ENCODE measurements at regions not wholly inside any gene's neighbourhood (a gene's known extent, or its start where the extent isn't known, plus 50 kb on each side); places are given as distances from the start of the nearest gene placed in this dataset.

GRCh38 chr13:70222926-70223325 is 114.7 kb upstream of the KLHL1 start:
- dilution Hi-C loops (cut with MboI; ENCODE audit: extremely low pct_ligation_motif_present, low sequenced_read_pairs) (no loop called here), intact Hi-C loops (cut with micrococcal nuclease) (no loop called here)
- no peak overlapping the region for H3K4me3 ChIP-seq (replicated peaks in 1 of 3; ENCODE audit: insufficient read depth in 1 of 3, low read depth in 1 of 3, low read length in 3 of 3)
- H3K4me2 ChIP-seq (ENCODE audit: insufficient read depth, low read length), result no peak overlapping the region
- H3K27ac ChIP-seq (ENCODE audit: insufficient read depth, low read depth, low read length), result no peak overlapping the region
- no peak overlapping the region for H2AFZ ChIP-seq (ENCODE audit: low read depth, low read length)
- FAIRE-seq (no peak), DNase-seq (ENCODE audit: low read depth, low spot score) (no peak)
- no peaks in the 10 kb centered on the region for H4K20me1 ChIP-seq (replicated peaks; ENCODE audit: control insufficient read depth, extremely low read depth, insufficient read depth, low read length)
- H3K9ac ChIP-seq (replicated peaks; ENCODE audit: extremely low read depth, insufficient read depth, low read length), result no peak overlapping the region
- no peaks in the 10 kb centered on the region for H3K27me3 ChIP-seq (ENCODE audit: control insufficient read depth in 2 of 2, insufficient read depth in 2 of 2, low read length in 2 of 2)
- H3K9me3 ChIP-seq (replicated peaks; ENCODE audit: control insufficient read depth, insufficient read depth, low read length), result no peaks in the 10 kb centered on the region
- no TSS peak for BruUV-seq (replicated peaks)
- ChIA-PET CTCF (no interaction called here), POLR2A (no interaction called here)
- no peaks in the 10 kb centered on the region for H3K4me1 ChIP-seq (ENCODE audit: control insufficient read depth, extremely low read depth, insufficient read depth, low read length)
- H3K79me2 ChIP-seq (ENCODE audit: control insufficient read depth, insufficient read depth, low read length), result no peaks in the 10 kb centered on the region
- TF ChIP-seq FOS (IDR thresholded peaks at IDR 0.05; ENCODE audit: borderline replicate concordance, insufficient read depth, low read length) (no peak), GATA2 (IDR thresholded peaks at IDR 0.05; ENCODE audit: insufficient read depth, insufficient read length, low read depth, low read length) (no peak), JUN (IDR thresholded peaks at IDR 0.05; ENCODE audit: borderline replicate concordance, insufficient read depth, insufficient read length, low read depth) (no peak), MYC (IDR thresholded peaks at IDR 0.05; ENCODE audit: low read depth, low read length) (no peak), POLR2AphosphoS5 (IDR thresholded peaks at IDR 0.05; ENCODE audit: insufficient read depth, low read depth, low read length) (no peak), CTCF (IDR thresholded peaks at IDR 0.05; ENCODE audit: extremely low read depth in 1 of 2, insufficient read depth in 1 of 2, low read depth in 1 of 2, low read length in 2 of 2) (no peak), EZH2 (IDR thresholded peaks at IDR 0.05; ENCODE audit: borderline replicate concordance, low read depth, low read length, severe bottlenecking) (no peak), POLR2A (IDR thresholded peaks at IDR 0.05; ENCODE audit: low read depth, low read length) (no peak)
- TF ChIP-seq, protein P1, sequence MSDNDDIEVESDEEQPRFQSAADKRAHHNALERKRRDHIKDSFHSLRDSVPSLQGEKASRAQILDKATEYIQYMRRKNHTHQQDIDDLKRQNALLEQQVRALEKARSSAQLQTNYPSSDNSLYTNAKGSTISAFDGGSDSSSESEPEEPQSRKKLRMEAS (IDR thresholded peaks at IDR 0.05; ENCODE audit: insufficient read depth, insufficient read length), result no peak
- no peaks in the 10 kb centered on the region for H3K36me3 ChIP-seq (ENCODE audit: control insufficient read depth in 2 of 2, extremely low read depth in 1 of 2, insufficient read depth in 2 of 2, low read length in 2 of 2)
- no peaks in the 10 kb centered on the region for H3K9me1 ChIP-seq (replicated peaks; ENCODE audit: control insufficient read depth, extremely low read depth, insufficient read depth, low read length)
